Fibroblast of gingiva (primary cell): ENCODE measurements at regions not wholly inside any gene's neighbourhood (a gene's known extent, or its start where the extent isn't known, plus 50 kb on each side); places are given as distances from the start of the nearest gene placed in this dataset.
A peak's percentile ranks its signal among the peaks of the same experiment; 100 is the strongest.

Experiments
- DNase-seq: peaks from one replicate; pipeline ENCODE4 v3.0.0-alpha.2; 2011; ENCODE audit warnings: low read depth

GRCh38 chr2:66966631-66967030 lies 430.5 kb upstream of the ETAA1 start:
- DNase-seq = no peak

GRCh38 chr2:66968946-66969345 lies 428.2 kb upstream of the ETAA1 start:
- DNase-seq = no peak

- no peak for DNase-seq
These were observed 416.1 kb upstream of the ETAA1 start for GRCh38 chr2:66981074-66981473.

GRCh38 chr2:66982766-66983165 lies 414.4 kb upstream of the ETAA1 start:
- no peak for DNase-seq

GRCh38 chr2:66984864-66985263 lies 412.3 kb upstream of the ETAA1 start:
- no peak for DNase-seq

- DNase-seq = no peak
These were observed 411.2 kb upstream of the ETAA1 start for GRCh38 chr2:66985906-66986305.

- no peak for DNase-seq
These were observed 409.4 kb upstream of the ETAA1 start for GRCh38 chr2:66987733-66988132.

GRCh38 chr2:66994654-66995053 lies 402.5 kb upstream of the ETAA1 start:
- DNase-seq = no peak

- DNase-seq = no peak
These were observed 401.5 kb upstream of the ETAA1 start for GRCh38 chr2:66995636-66996035.

GRCh38 chr2:67002618-67003371 lies 394.3 kb upstream of the ETAA1 start:
- no peak for DNase-seq

GRCh38 chr2:67006373-67006960 lies 390.7 kb upstream of the ETAA1 start:
- DNase-seq = no peak

- DNase-seq = no peak
These were observed 389.0 kb upstream of the ETAA1 start for GRCh38 chr2:67008155-67008554.

- no peak for DNase-seq
These were observed 385.0 kb upstream of the ETAA1 start for GRCh38 chr2:67012165-67012564.

GRCh38 chr2:67013821-67014220 lies 383.3 kb upstream of the ETAA1 start:
- DNase-seq = no peak

GRCh38 chr2:67015681-67016080 lies 381.5 kb upstream of the ETAA1 start:
- DNase-seq = no peak

- no peak for DNase-seq
These were observed 378.8 kb upstream of the ETAA1 start for GRCh38 chr2:67018301-67018700.

GRCh38 chr2:67032076-67032475 lies 365.1 kb upstream of the ETAA1 start:
- DNase-seq = no peak

- peak; percentile 41 for DNase-seq
These were observed 360.7 kb upstream of the ETAA1 start for GRCh38 chr2:67036444-67036843.

GRCh38 chr2:67037655-67038054 lies 359.5 kb upstream of the ETAA1 start:
- no peak for DNase-seq

GRCh38 chr2:67038195-67038594 lies 358.9 kb upstream of the ETAA1 start:
- DNase-seq = no peak

GRCh38 chr2:67039058-67039457 lies 358.1 kb upstream of the ETAA1 start:
- DNase-seq = no peak

- DNase-seq = no peak
These were observed 357.5 kb upstream of the ETAA1 start for GRCh38 chr2:67039517-67040103.

GRCh38 chr2:67041051-67041450 lies 356.1 kb upstream of the ETAA1 start:
- no peak for DNase-seq
